A549 (cell line): ENCODE measurements at regions not wholly inside any gene's neighbourhood (a gene's known extent, or its start where the extent isn't known, plus 50 kb on each side); places are given as distances from the start of the nearest gene placed in this dataset.

Experiments
- ATAC-seq, 2 experiments: fragments of 200-7000 bp in 1 of 2; fragments of >200 bp in 1 of 2; cut with Nextera tagmentation in 1 of 2; cut with Tn5 transposase in 1 of 2; 3 replicates each; pipeline versions ENCODE4 v1.8.0 to v1.9.1; 2018 to 2020; ENCODE audit warnings: mild to moderate bottlenecking in 1 of 2, moderate library complexity in 1 of 2
- CTCF ChIA-PET: fragments of 300-600 bp; sonication (Branson Sonifier 250); formaldehyde crosslinking; extraction: SDS; loops from one replicate; lab custom pipeline; 2021; ENCODE audit warnings: antibody characterized with exemption, inconsistent platforms; lab: Yijun Ruan, JAX
- POLR2A ChIA-PET: fragments of 350-600 bp; formaldehyde crosslinking; extraction: SDS; loops from one replicate; lab custom pipeline; 2021; ENCODE audit warnings: antibody characterized with exemption, inconsistent platforms; lab: Yijun Ruan, JAX
- DNase-seq, 2 experiments: peaks; one replicate each; pipeline versions ENCODE4 v3.0.0 to v3.0.0-alpha.2; 2011 to 2016; ENCODE audit warnings: low read depth in 1 of 2, low spot score in 1 of 2
- FAIRE-seq: peaks from 2 replicates; lab custom pipeline; 2011; peaks lifted over from hg19 to GRCh38; lab: Jason Lieb, UNC
- H3K27ac ChIP-seq, 2 experiments: fragments of >200 bp; sonication (Bioruptor Twin); formaldehyde crosslinking; 3 replicates each; pipeline ENCODE4 v1.5.1; 2016 to 2017
- H3K4me1 ChIP-seq: fragments of >200 bp; sonication (Bioruptor Twin); formaldehyde crosslinking; 3 replicates; pipeline ENCODE4 v1.6.1; 2016
- H3K4me2 ChIP-seq: fragments of >200 bp; sonication (Bioruptor Twin); formaldehyde crosslinking; 3 replicates; pipeline ENCODE4 v1.6.1; 2016
- H3K4me3 ChIP-seq: fragments of >200 bp; sonication (Bioruptor Twin); formaldehyde crosslinking; 3 replicates; pipeline ENCODE4 v1.5.1; 2016
- H3K9me3 ChIP-seq: fragments of >200 bp; sonication (Bioruptor Twin); formaldehyde crosslinking; 3 replicates; pipeline ENCODE4 v1.6.1; 2016
- CEBPB ChIP-seq, 2 experiments: fragments of >200 bp in 1 of 2; sonication (Bioruptor Twin) in 1 of 2; formaldehyde crosslinking in 1 of 2; IDR thresholded peaks; 2 replicates each; pipeline ENCODE4 v1.6.1; 2012 to 2016
- EHMT2 ChIP-seq: fragments of 200-600 bp; sonication (generic); IDR thresholded peaks from 2 replicates; pipeline ENCODE4 v1.6.1; 2016; ENCODE audit warnings: antibody characterized with exemption, low read depth, mild to moderate bottlenecking, moderate library complexity
- FOXS1 ChIP-seq: fragments of 250-450 bp; sonication (Bioruptor Pico); IDR thresholded peaks from 2 replicates; pipeline ENCODE4 v1.5.0; 2020; ENCODE audit warnings: mild to moderate bottlenecking, moderate library complexity
- HDAC2 ChIP-seq: fragments of 200-600 bp; sonication (generic); IDR thresholded peaks from 2 replicates; pipeline ENCODE4 v1.6.1; 2016
- HOXA7 ChIP-seq: fragments of 250-450 bp; sonication (Bioruptor Pico); IDR thresholded peaks from 2 replicates; pipeline ENCODE4 v1.5.0; 2020; ENCODE audit warnings: mild to moderate bottlenecking, moderate library complexity
- HOXB5 ChIP-seq: fragments of 250-450 bp; sonication (Bioruptor Pico); IDR thresholded peaks from 2 replicates; pipeline ENCODE4 v1.5.0; 2020; ENCODE audit warnings: mild to moderate bottlenecking, moderate library complexity
- MYC ChIP-seq: IDR thresholded peaks from 2 replicates; pipeline ENCODE4 v1.6.1; 2012; ENCODE audit warnings: mild to moderate bottlenecking, inconsistent platforms, low read length, improper control_type of control experiment, borderline replicate concordance
- NFE2L2 ChIP-seq: fragments of 150-350 bp; conservative IDR thresholded peaks from 2 replicates; pipeline ENCODE4 v1.6.1; 2014; ENCODE audit warnings: low read length
- NPAS2 ChIP-seq: fragments of 250-450 bp; sonication (Bioruptor Pico); IDR thresholded peaks from 2 replicates; pipeline ENCODE4 v1.8.0; 2022; ENCODE audit warnings: mild to moderate bottlenecking, moderate library complexity, borderline replicate concordance
- NR3C1 ChIP-seq: fragments of >200 bp; sonication (Bioruptor Twin); formaldehyde crosslinking; IDR thresholded peaks from 3 replicates; pipeline ENCODE4 v1.6.1; 2017
- RFX5 ChIP-seq: fragments of 450-650 bp; IDR thresholded peaks from 2 replicates; pipeline ENCODE4 v1.7.1; 2014; ENCODE audit warnings: antibody characterized with exemption, mild to moderate bottlenecking, moderate library complexity
- RNF2 ChIP-seq: fragments of 200-600 bp; sonication (generic); IDR thresholded peaks from 2 replicates; pipeline ENCODE4 v1.6.1; 2016; ENCODE audit warnings: low read depth, mild to moderate bottlenecking, antibody characterized with exemption, moderate library complexity, borderline replicate concordance
- SREBF2 ChIP-seq: fragments of 450-650 bp; IDR thresholded peaks from 2 replicates; pipeline ENCODE4 v1.6.1; 2014; ENCODE audit warnings: mild to moderate bottlenecking, moderate library complexity
- TFCP2L1 ChIP-seq: fragments of 250-450 bp; sonication (Bioruptor Pico); IDR thresholded peaks from 2 replicates; pipeline ENCODE4 v1.5.0; 2021; ENCODE audit warnings: mild to moderate bottlenecking
- ZC3H11A ChIP-seq: fragments of 450-650 bp; IDR thresholded peaks from 2 replicates; pipeline ENCODE4 v1.6.1; 2014; ENCODE audit warnings: antibody characterized with exemption, mild to moderate bottlenecking
- WGBS: methylation state at CpG from one replicate; pipeline ENCODE4 v1.1.6; 2017; ENCODE audit errors: missing lambda C conversion rate; 5-methylcytosine and 5-hydroxymethylcytosine counted together
- TF ChIP-seq, protein P1 (sequence below): fragments of 250-450 bp; sonication (Bioruptor Pico); IDR thresholded peaks from 2 replicates; pipeline ENCODE4 v1.5.0; 2021; ENCODE audit warnings: mild to moderate bottlenecking, moderate library complexity, borderline replicate concordance
- TF ChIP-seq, protein P2 (sequence below): fragments of >200 bp; sonication (Bioruptor Twin); formaldehyde crosslinking; IDR thresholded peaks from 3 replicates; pipeline ENCODE4 v1.6.1; 2016
- TF ChIP-seq, protein P3 (sequence below): IDR thresholded peaks from 2 replicates; pipeline ENCODE4 v1.6.1; 2012; ENCODE audit warnings: low read depth, borderline replicate concordance
- TF ChIP-seq, protein P4 (sequence below): fragments of 200-600 bp; sonication (generic); IDR thresholded peaks from 2 replicates; pipeline ENCODE4 v1.6.1; 2016; ENCODE audit warnings: antibody characterized with exemption, mild to moderate bottlenecking, moderate library complexity
- TF ChIP-seq, protein P5 (sequence below): fragments of 150-350 bp; IDR thresholded peaks from 2 replicates; pipeline ENCODE4 v1.6.1; 2014; ENCODE audit warnings: low read depth, mild to moderate bottlenecking, low read length

DNA sequence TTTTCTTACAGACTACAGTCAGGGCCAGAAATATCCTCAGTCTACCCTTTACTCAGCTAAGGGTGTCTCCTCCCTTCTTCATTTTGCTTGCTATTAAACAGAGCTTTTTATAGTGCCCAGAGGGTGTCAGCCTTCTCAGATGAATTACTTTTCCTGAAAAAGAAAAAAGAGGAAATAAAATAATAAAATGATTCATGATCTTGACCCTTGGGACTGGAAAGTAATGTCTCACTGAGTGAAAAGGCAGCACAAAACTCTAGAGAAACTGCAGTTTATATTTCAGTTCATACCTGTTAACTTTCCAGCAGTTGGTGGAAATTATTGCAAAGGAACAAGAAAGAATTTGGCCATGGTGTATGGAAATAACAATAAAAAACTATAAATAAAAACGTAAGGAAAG is 170.6 kb downstream of the IBTK start (continued):
- TF ChIP-seq, protein P1, sequence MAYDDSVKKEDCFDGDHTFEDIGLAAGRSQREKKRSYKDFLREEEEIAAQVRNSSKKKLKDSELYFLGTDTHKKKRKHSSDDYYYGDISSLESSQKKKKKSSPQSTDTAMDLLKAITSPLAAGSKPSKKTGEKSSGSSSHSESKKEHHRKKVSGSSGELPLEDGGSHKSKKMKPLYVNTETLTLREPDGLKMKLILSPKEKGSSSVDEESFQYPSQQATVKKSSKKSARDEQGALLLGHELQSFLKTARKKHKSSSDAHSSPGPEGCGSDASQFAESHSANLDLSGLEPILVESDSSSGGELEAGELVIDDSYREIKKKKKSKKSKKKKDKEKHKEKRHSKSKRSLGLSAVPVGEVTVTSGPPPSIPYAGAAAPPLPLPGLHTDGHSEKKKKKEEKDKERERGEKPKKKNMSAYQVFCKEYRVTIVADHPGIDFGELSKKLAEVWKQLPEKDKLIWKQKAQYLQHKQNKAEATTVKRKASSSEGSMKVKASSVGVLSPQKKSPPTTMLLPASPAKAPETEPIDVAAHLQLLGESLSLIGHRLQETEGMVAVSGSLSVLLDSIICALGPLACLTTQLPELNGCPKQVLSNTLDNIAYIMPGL (CRISPR knock-in tag) = no peak

DNA sequence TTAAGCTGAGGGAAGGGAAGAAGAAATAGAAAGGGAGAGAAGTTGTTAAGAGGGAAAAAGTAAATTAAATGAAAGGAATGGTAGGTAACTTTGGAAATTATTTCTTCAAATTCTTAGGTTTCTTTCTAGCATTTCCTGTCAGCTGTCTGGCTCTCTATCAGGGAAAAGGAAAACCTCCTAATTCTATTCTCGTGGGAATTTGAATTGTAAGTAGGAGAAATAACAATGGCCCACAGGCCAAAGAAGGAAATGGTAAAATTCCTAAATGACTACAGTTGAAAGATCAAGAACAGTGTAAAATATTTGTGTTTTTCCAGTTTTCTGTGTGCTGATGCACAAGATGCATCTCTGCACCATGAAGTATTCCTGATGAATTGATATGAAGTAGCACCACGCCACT is 173.0 kb downstream of the IBTK start:
- POLR2A ChIA-PET = no interaction called here
- 75% methylated on average over 2 of the region's 2 CpGs for WGBS
- H3K4me3 ChIP-seq = no peak overlapping the region
- CTCF ChIA-PET = interaction anchor here (0.7 to 1.4 kb wide), 3 partner anchors 12 to 984 kb away, joined by 3 to 4 read pairs (median 4); no protein-coding TSS in a partner anchor
- peaks cover 8% of the 10 kb centered on the region; the same call in 2 of the 3 replicates for H3K4me1 ChIP-seq
- FAIRE-seq (no peak), DNase-seq (no peak), ATAC-seq (no peak)
- no peaks in the 10 kb centered on the region for H3K9me3 ChIP-seq
- no peak overlapping the region for H3K27ac ChIP-seq
- TF ChIP-seq NR3C1 (no peak), RNF2 (no peak), NPAS2 (CRISPR knock-in tag) (no peak), CEBPB (IDR thresholded peaks at IDR 0.05) (no peak), MYC (no peak), ZC3H11A (no peak)
- no peak overlapping the region for H3K4me2 ChIP-seq

DNA sequence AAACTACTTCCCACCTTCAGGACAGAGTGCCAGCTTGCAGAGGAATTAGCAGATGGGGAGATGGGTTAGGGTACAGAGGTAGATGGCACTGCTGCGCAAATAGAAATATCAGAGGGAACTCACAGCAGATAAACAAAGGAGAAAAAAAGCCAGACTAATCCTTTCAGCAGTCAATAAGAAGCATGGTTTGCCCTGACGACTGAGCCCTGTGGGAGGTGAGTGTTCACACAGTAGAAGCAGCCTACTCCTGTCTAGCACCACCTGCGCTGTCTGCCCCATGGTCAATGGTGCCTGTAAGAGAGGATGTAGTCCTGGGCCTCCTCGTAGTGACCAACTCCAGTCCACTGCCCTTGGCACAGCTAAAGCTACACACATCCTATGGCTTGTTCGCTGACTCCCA is 174.1 kb downstream of the IBTK start:
- Histone ChIP-seq H3K4me1 (peaks cover 8% of the 10 kb centered on the region; the same call in 2 of the 3 replicates), H3K4me3 (no peak overlapping the region), H3K4me2 (no peak overlapping the region), H3K9me3 (no peaks in the 10 kb centered on the region), H3K27ac (no peak overlapping the region)
- no peak for FAIRE-seq
- ChIA-PET POLR2A (no interaction called here), CTCF (no interaction called here)
- TF ChIP-seq NFE2L2 (no peak), EHMT2 (no peak), SREBF2 (no peak), ZC3H11A (no peak), FOXS1 (CRISPR knock-in tag) (no peak), RFX5 (no peak), HDAC2 (no peak)
- TF ChIP-seq, protein P1 (CRISPR knock-in tag) = no peak
- TF ChIP-seq, protein P2, sequence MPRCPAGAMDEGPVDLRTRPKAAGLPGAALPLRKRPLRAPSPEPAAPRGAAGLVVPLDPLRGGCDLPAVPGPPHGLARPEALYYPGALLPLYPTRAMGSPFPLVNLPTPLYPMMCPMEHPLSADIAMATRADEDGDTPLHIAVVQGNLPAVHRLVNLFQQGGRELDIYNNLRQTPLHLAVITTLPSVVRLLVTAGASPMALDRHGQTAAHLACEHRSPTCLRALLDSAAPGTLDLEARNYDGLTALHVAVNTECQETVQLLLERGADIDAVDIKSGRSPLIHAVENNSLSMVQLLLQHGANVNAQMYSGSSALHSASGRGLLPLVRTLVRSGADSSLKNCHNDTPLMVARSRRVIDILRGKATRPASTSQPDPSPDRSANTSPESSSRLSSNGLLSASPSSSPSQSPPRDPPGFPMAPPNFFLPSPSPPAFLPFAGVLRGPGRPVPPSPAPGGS = no peak
- no peak for DNase-seq
- WGBS = 76% methylated on average over 5 of the region's 5 CpGs
- ATAC-seq = no peak

DNA sequence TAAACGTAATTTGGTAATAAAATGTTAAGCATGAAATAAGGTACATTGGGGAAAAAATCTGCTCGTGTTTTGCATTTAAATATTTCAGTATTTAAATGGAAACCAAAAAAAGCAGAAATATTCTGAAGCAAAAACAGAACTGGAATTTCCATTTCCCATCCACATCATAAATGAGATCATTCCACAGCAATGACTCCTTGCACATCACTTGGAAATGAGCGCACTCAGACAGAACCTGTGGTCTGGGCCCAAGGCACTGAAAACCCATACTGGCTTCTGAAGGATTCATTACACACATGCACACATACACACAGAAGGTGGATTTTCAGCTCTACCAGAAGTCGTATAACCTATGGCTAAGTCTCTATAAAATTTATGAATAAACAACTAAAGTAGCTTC is 174.8 kb downstream of the IBTK start:
- no peak for ATAC-seq
- CTCF ChIA-PET = no interaction called here

More for the DNA sequence above, 174.8 kb downstream of the IBTK start:
- no peak overlapping the region for H3K4me3 ChIP-seq
- WGBS = 60% methylated on average over 4 of the region's 4 CpGs
- H3K27ac ChIP-seq = no peak overlapping the region
- peaks cover 8% of the 10 kb centered on the region; the same call in 2 of the 3 replicates for H3K4me1 ChIP-seq
- no peak for TF ChIP-seq HOXB5 (CRISPR knock-in tag)
- TF ChIP-seq, protein P3, sequence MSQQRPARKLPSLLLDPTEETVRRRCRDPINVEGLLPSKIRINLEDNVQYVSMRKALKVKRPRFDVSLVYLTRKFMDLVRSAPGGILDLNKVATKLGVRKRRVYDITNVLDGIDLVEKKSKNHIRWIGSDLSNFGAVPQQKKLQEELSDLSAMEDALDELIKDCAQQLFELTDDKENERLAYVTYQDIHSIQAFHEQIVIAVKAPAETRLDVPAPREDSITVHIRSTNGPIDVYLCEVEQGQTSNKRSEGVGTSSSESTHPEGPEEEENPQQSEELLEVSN = no peak
- TF ChIP-seq FOXS1 (CRISPR knock-in tag) = no peak
- TF ChIP-seq, protein P4, sequence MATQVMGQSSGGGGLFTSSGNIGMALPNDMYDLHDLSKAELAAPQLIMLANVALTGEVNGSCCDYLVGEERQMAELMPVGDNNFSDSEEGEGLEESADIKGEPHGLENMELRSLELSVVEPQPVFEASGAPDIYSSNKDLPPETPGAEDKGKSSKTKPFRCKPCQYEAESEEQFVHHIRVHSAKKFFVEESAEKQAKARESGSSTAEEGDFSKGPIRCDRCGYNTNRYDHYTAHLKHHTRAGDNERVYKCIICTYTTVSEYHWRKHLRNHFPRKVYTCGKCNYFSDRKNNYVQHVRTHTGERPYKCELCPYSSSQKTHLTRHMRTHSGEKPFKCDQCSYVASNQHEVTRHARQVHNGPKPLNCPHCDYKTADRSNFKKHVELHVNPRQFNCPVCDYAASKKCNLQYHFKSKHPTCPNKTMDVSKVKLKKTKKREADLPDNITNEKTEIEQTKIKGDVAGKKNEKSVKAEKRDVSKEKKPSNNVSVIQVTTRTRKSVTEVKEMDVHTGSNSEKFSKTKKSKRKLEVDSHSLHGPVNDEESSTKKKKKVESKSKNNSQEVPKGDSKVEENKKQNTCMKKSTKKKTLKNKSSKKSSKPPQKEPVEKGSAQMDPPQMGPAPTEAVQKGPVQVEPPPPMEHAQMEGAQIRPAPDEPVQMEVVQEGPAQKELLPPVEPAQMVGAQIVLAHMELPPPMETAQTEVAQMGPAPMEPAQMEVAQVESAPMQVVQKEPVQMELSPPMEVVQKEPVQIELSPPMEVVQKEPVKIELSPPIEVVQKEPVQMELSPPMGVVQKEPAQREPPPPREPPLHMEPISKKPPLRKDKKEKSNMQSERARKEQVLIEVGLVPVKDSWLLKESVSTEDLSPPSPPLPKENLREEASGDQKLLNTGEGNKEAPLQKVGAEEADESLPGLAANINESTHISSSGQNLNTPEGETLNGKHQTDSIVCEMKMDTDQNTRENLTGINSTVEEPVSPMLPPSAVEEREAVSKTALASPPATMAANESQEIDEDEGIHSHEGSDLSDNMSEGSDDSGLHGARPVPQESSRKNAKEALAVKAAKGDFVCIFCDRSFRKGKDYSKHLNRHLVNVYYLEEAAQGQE = no peak
- no peak for TF ChIP-seq TFCP2L1 (CRISPR knock-in tag)
- TF ChIP-seq HOXA7 (CRISPR knock-in tag) = no peak
- TF ChIP-seq, protein P5, sequence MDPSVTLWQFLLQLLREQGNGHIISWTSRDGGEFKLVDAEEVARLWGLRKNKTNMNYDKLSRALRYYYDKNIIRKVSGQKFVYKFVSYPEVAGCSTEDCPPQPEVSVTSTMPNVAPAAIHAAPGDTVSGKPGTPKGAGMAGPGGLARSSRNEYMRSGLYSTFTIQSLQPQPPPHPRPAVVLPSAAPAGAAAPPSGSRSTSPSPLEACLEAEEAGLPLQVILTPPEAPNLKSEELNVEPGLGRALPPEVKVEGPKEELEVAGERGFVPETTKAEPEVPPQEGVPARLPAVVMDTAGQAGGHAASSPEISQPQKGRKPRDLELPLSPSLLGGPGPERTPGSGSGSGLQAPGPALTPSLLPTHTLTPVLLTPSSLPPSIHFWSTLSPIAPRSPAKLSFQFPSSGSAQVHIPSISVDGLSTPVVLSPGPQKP = no peak
- DNase-seq = no peak
- H3K9me3 ChIP-seq = no peaks in the 10 kb centered on the region
- POLR2A ChIA-PET = no interaction called here
- FAIRE-seq = no peak
- H3K4me2 ChIP-seq = no peak overlapping the region
